ENCODE measurements at regions not wholly inside any gene's neighbourhood (a gene's known extent, or its start where the extent isn't known, plus 50 kb on each side); places are given as distances from the start of the nearest gene placed in this dataset.
"Not testable (repeated sequence)": the region's sequence is repeated elsewhere in the genome, so short reads cannot be mapped to it uniquely, and the experiment has no call there.

- H3K36me3 Mint-ChIP-seq (ENCODE audit: low read depth): no peaks in the 10 kb centered on the region
- H3K9me3 Mint-ChIP-seq: peaks cover 9% of the 10 kb centered on the region
- ATAC-seq (ENCODE audit: low read depth) (no peak), DNase-seq (no peak)
- no peak for TF ChIP-seq CTCF (IDR thresholded peaks at IDR 0.05)
- no peak overlapping the region for H3K27ac Mint-ChIP-seq
- POLR2A ChIA-PET: no interaction called here
- intact Hi-C loops (cut with micrococcal nuclease): no loop called here
- CTCF ChIA-PET: no interaction called here
- no peak overlapping the region for H3K4me3 Mint-ChIP-seq
- H3K4me1 Mint-ChIP-seq: no peaks in the 10 kb centered on the region
- no peaks in the 10 kb centered on the region for H3K27me3 Mint-ChIP-seq
These were observed 1115.6 kb upstream of the GOT2 start for GRCh38 chr16:59849716-59850115.

- TF ChIP-seq CTCF (IDR thresholded peaks at IDR 0.05): no peak
- no peaks in the 10 kb centered on the region for H3K27me3 Mint-ChIP-seq
- H3K4me3 Mint-ChIP-seq: no peak overlapping the region
- ATAC-seq (ENCODE audit: low read depth) (no peak), DNase-seq (no peak)
- H3K4me1 Mint-ChIP-seq: no peaks in the 10 kb centered on the region
- H3K27ac Mint-ChIP-seq: no peak overlapping the region
- ChIA-PET POLR2A (no interaction called here), CTCF (no interaction called here)
- intact Hi-C loops (cut with micrococcal nuclease): no loop called here
- peaks cover 16% of the 10 kb centered on the region for H3K9me3 Mint-ChIP-seq
- no peaks in the 10 kb centered on the region for H3K36me3 Mint-ChIP-seq (ENCODE audit: low read depth)
These were observed 1114.2 kb upstream of the GOT2 start for GRCh38 chr16:59848296-59848695.

GRCh38 chr16:59840169-59840568 is 1106.1 kb upstream of the GOT2 start:
- Mint-ChIP-seq H3K4me1 (no peaks in the 10 kb centered on the region), H3K9me3 (peaks cover 32% of the 10 kb centered on the region), H3K27ac (no peak overlapping the region), H3K27me3 (no peaks in the 10 kb centered on the region), H3K36me3 (ENCODE audit: low read depth) (no peaks in the 10 kb centered on the region), H3K4me3 (no peak overlapping the region)
- ChIA-PET POLR2A (no interaction called here), CTCF (no interaction called here)
- no peak for ATAC-seq (ENCODE audit: low read depth)
- no peak for DNase-seq
- TF ChIP-seq CTCF (IDR thresholded peaks at IDR 0.05): no peak
- intact Hi-C loops (cut with micrococcal nuclease): no loop called here

GRCh38 chr16:59826767-59827166 is 1092.7 kb upstream of the GOT2 start:
- DNase-seq (no peak), ATAC-seq (ENCODE audit: low read depth) (no peak)
- Mint-ChIP-seq H3K9me3 (peaks cover 9% of the 10 kb centered on the region), H3K27me3 (no peaks in the 10 kb centered on the region), H3K4me3 (no peak overlapping the region), H3K27ac (no peak overlapping the region), H3K4me1 (no peaks in the 10 kb centered on the region), H3K36me3 (ENCODE audit: low read depth) (no peaks in the 10 kb centered on the region)
- TF ChIP-seq CTCF (IDR thresholded peaks at IDR 0.05): no peak
- intact Hi-C loops (cut with micrococcal nuclease): no loop called here
- POLR2A ChIA-PET: no interaction called here
- CTCF ChIA-PET: no interaction called here

GRCh38 chr16:59809488-59809887 is 1075.4 kb upstream of the GOT2 start:
- intact Hi-C loops (cut with micrococcal nuclease); CTCF ChIA-PET; H3K4me3 Mint-ChIP-seq; POLR2A ChIA-PET; DNase-seq; H3K27ac Mint-ChIP-seq; H3K4me1 Mint-ChIP-seq; H3K36me3 Mint-ChIP-seq (ENCODE audit: low read depth); H3K27me3 Mint-ChIP-seq; ATAC-seq (ENCODE audit: low read depth): not testable (repeated sequence)
- peaks cover 15% of the 10 kb centered on the region for H3K9me3 Mint-ChIP-seq

GRCh38 chr16:59783191-59783590 is 1049.1 kb upstream of the GOT2 start:
- TF ChIP-seq CTCF (IDR thresholded peaks at IDR 0.05): no peak
- no peaks in the 10 kb centered on the region for H3K27me3 Mint-ChIP-seq

More at GRCh38 chr16:59783191-59783590, 1049.1 kb upstream of the GOT2 start:
- Mint-ChIP-seq H3K9me3 (peaks cover 19% of the 10 kb centered on the region), H3K27ac (no peak overlapping the region), H3K4me3 (no peak overlapping the region), H3K4me1 (no peaks in the 10 kb centered on the region), H3K36me3 (ENCODE audit: low read depth) (no peaks in the 10 kb centered on the region)
- ChIA-PET POLR2A (no interaction called here), CTCF (no interaction called here)
- intact Hi-C loops (cut with micrococcal nuclease): no loop called here
- no peak for ATAC-seq (ENCODE audit: low read depth)
- DNase-seq: no peak
